Adipocyte (in vitro differentiated cells): ENCODE measurements at regions not wholly inside any gene's neighbourhood (a gene's known extent, or its start where the extent isn't known, plus 50 kb on each side); places are given as distances from the start of the nearest gene placed in this dataset.
"Not testable (repeated sequence)": the region's sequence is repeated elsewhere in the genome, so short reads cannot be mapped to it uniquely, and the experiment has no call there.

Experiments used
- DNase-seq: peaks from one replicate; pipeline ENCODE4 v3.0.0-alpha.2; 2015; ENCODE audit warnings: low read depth
- H3K27me3 ChIP-seq: replicated peaks from 2 replicates; pipeline ENCODE4 v1.7.0; 2013; ENCODE audit warnings: mild to moderate bottlenecking, low read length, moderate library complexity; ENCODE audit not compliant: control insufficient read depth, insufficient read depth
- H3K36me3 ChIP-seq: 2 replicates; pipeline ENCODE4 v1.7.0; 2013; ENCODE audit warnings: low read length, mild to moderate bottlenecking, moderate library complexity; ENCODE audit not compliant: control insufficient read depth, insufficient read depth, severe bottlenecking
- H3K4me1 ChIP-seq: 2 replicates; pipeline ENCODE4 v1.7.0; 2013; ENCODE audit warnings: mild to moderate bottlenecking, low read length, moderate library complexity; ENCODE audit not compliant: control insufficient read depth, insufficient read depth
- H3K4me3 ChIP-seq: 2 replicates; pipeline ENCODE4 v1.7.0; 2013; ENCODE audit warnings: mild to moderate bottlenecking, low read length, moderate library complexity
- H3K9ac ChIP-seq: 2 replicates; pipeline ENCODE4 v1.7.0; 2013; ENCODE audit warnings: mild to moderate bottlenecking, low read length, moderate library complexity
- H3K9me3 ChIP-seq: 2 replicates; pipeline ENCODE4 v1.7.0; 2013; ENCODE audit warnings: mild to moderate bottlenecking, low read length, moderate library complexity; ENCODE audit not compliant: control insufficient read depth

- no peak overlapping the region for H3K9ac ChIP-seq
- peaks cover 3% of the 10 kb centered on the region for H3K27me3 ChIP-seq
- no peaks in the 10 kb centered on the region for H3K36me3 ChIP-seq
- no peaks in the 10 kb centered on the region for H3K9me3 ChIP-seq
- no peak for DNase-seq
- H3K4me3 ChIP-seq: no peak overlapping the region
- peaks cover 5% of the 10 kb centered on the region for H3K4me1 ChIP-seq
Measured at GRCh38 chr6:159522877-159523547, 170.0 kb downstream of the SOD2 start.

- no peak overlapping the region for H3K4me3 ChIP-seq
- peaks cover 5% of the 10 kb centered on the region for H3K4me1 ChIP-seq
- peaks cover 3% of the 10 kb centered on the region for H3K27me3 ChIP-seq
- no peak overlapping the region for H3K9ac ChIP-seq
- no peaks in the 10 kb centered on the region for H3K9me3 ChIP-seq
- no peaks in the 10 kb centered on the region for H3K36me3 ChIP-seq
- no peak for DNase-seq
Measured at GRCh38 chr6:159521962-159522361, 171.1 kb downstream of the SOD2 start.

- Histone ChIP-seq H3K9me3 (peaks cover 8% of the 10 kb centered on the region), H3K36me3 (no peaks in the 10 kb centered on the region), H3K4me1 (peaks cover 5% of the 10 kb centered on the region), H3K4me3 (no peak overlapping the region), H3K9ac (no peak overlapping the region), H3K27me3 (peaks cover 3% of the 10 kb centered on the region)
- DNase-seq: no peak
Measured at GRCh38 chr6:159520002-159520401, 173.0 kb downstream of the SOD2 start.

GRCh38 chr6:159515811-159516210 lies 177.2 kb downstream of the SOD2 start:
- not testable (repeated sequence) for H3K9me3 ChIP-seq, DNase-seq, H3K36me3 ChIP-seq, H3K4me3 ChIP-seq, H3K9ac ChIP-seq, H3K27me3 ChIP-seq
- H3K4me1 ChIP-seq: peaks cover 13% of the 10 kb centered on the region

GRCh38 chr6:159513914-159514313 lies 179.1 kb downstream of the SOD2 start:
- H3K4me3 ChIP-seq: no peak overlapping the region
- DNase-seq: no peak
- H3K4me1 ChIP-seq: peaks cover 13% of the 10 kb centered on the region
- H3K36me3 ChIP-seq: no peaks in the 10 kb centered on the region
- no peaks in the 10 kb centered on the region for H3K27me3 ChIP-seq
- H3K9ac ChIP-seq: no peak overlapping the region
- peaks cover 8% of the 10 kb centered on the region for H3K9me3 ChIP-seq

GRCh38 chr6:159513074-159513720 lies 179.8 kb downstream of the SOD2 start:
- Histone ChIP-seq H3K27me3 (no peaks in the 10 kb centered on the region), H3K4me1 (peaks cover 13% of the 10 kb centered on the region), H3K9me3 (peaks cover 8% of the 10 kb centered on the region), H3K9ac (no peak overlapping the region), H3K4me3 (no peak overlapping the region), H3K36me3 (no peaks in the 10 kb centered on the region)
- DNase-seq: peak; percentile 0

GRCh38 chr6:159512571-159512970 lies 180.5 kb downstream of the SOD2 start:
- Histone ChIP-seq H3K9ac (no peak overlapping the region), H3K27me3 (no peaks in the 10 kb centered on the region), H3K9me3 (peaks cover 8% of the 10 kb centered on the region), H3K4me1 (peaks cover 13% of the 10 kb centered on the region), H3K36me3 (no peaks in the 10 kb centered on the region), H3K4me3 (no peak overlapping the region)
- DNase-seq: no peak

GRCh38 chr6:159512104-159512503 lies 180.9 kb downstream of the SOD2 start:
- Histone ChIP-seq H3K36me3 (no peaks in the 10 kb centered on the region), H3K27me3 (no peaks in the 10 kb centered on the region), H3K9me3 (peaks cover 8% of the 10 kb centered on the region), H3K9ac (no peak overlapping the region), H3K4me1 (peaks cover 13% of the 10 kb centered on the region), H3K4me3 (no peak overlapping the region)
- no peak for DNase-seq

- DNase-seq: no peak
- Histone ChIP-seq H3K4me3 (no peak overlapping the region), H3K36me3 (no peaks in the 10 kb centered on the region), H3K4me1 (peaks cover 13% of the 10 kb centered on the region), H3K9me3 (no peaks in the 10 kb centered on the region), H3K9ac (no peak overlapping the region), H3K27me3 (no peaks in the 10 kb centered on the region)
Measured at GRCh38 chr6:159510141-159510540, 182.9 kb downstream of the SOD2 start.

- Histone ChIP-seq H3K9ac (no peak overlapping the region), H3K36me3 (no peaks in the 10 kb centered on the region), H3K4me1 (peaks cover 13% of the 10 kb centered on the region), H3K9me3 (no peaks in the 10 kb centered on the region), H3K27me3 (peaks cover 5% of the 10 kb centered on the region), H3K4me3 (no peak overlapping the region)
- DNase-seq: no peak
Measured at GRCh38 chr6:159508931-159509330, 184.1 kb downstream of the SOD2 start.

- no peak overlapping the region for H3K9ac ChIP-seq
Measured at GRCh38 chr6:159506048-159506447, 187.0 kb downstream of the SOD2 start.

More at GRCh38 chr6:159506048-159506447, 187.0 kb downstream of the SOD2 start:
- H3K4me3 ChIP-seq: no peak overlapping the region
- no peaks in the 10 kb centered on the region for H3K9me3 ChIP-seq
- H3K36me3 ChIP-seq: no peaks in the 10 kb centered on the region
- H3K27me3 ChIP-seq: peaks cover 5% of the 10 kb centered on the region
- H3K4me1 ChIP-seq: no peaks in the 10 kb centered on the region
- no peak for DNase-seq
